ENCODE measurements at regions not wholly inside any gene's neighbourhood (a gene's known extent, or its start where the extent isn't known, plus 50 kb on each side); places are given as distances from the start of the nearest gene placed in this dataset.

DNA sequence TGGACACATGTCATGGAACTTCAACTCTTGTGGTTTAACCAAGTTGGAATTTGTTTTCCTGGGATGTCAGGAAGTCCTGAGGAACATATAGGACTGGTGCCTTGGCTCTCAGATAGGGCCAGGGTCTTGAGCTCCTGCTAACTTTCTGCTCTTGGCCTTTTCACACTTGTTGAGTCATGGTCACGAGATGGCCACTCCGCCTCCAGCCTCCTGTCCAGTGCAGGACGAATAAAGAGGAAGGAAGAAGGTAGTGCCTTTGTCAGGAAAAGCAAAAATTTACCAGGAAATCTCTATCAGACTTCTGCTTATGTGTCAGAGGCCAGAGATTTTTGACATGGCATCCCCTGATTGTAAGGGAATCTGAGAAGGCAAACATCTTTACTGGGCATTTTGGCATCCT is 89.1 kb upstream of the ARHGAP20 start:
- Histone ChIP-seq H3K27me3 (no peaks in the 10 kb centered on the region), H3K27ac (no peak overlapping the region), H3K9me3 (no peaks in the 10 kb centered on the region), H3K4me3 (no peak overlapping the region), H3K4me1 (no peaks in the 10 kb centered on the region), H3K9ac (ENCODE audit: low read depth in 2 of 2, low read length in 2 of 2) (no peak overlapping the region), H3K36me3 (no peaks in the 10 kb centered on the region)
- TF ChIP-seq, protein P1, sequence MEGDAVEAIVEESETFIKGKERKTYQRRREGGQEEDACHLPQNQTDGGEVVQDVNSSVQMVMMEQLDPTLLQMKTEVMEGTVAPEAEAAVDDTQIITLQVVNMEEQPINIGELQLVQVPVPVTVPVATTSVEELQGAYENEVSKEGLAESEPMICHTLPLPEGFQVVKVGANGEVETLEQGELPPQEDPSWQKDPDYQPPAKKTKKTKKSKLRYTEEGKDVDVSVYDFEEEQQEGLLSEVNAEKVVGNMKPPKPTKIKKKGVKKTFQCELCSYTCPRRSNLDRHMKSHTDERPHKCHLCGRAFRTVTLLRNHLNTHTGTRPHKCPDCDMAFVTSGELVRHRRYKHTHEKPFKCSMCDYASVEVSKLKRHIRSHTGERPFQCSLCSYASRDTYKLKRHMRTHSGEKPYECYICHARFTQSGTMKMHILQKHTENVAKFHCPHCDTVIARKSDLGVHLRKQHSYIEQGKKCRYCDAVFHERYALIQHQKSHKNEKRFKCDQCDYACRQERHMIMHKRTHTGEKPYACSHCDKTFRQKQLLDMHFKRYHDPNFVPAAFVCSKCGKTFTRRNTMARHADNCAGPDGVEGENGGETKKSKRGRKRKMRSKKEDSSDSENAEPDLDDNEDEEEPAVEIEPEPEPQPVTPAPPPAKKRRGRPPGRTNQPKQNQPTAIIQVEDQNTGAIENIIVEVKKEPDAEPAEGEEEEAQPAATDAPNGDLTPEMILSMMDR (IDR thresholded peaks at IDR 0.05): no peak
- intact Hi-C loops (cut with DNase I): no loop called here
- no peak for DNase-seq

DNA sequence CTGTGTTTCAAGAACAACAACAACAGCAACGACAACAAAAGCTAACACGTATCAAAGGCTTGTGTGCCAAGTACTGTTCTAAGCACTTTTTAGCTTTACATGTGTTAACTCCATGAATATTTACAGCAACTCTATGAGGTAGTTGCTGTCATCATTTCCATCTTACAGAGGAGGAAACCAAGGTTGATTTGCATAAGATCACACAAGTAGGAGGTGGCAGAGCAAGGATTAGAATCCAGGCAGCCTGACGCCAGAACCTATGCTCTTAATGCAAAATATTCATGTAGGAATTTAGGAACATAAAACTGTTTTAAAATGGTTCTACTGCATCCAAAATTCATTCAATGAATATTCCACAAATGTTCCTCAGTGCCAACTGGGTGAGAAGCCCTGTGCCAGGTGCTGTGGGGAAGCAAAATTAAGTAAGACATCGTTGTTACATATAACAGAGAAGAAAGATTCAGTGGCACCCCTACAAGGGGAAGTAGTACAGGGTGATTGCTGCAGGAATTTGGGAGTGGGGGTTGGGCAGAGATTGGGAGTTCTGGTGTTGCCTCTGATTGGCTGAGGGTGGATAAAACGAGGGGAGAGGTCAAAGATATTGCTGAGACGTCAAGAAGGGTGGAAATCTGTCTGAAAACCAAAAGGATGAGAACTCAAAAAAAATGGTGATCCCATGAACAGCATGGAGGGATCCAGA is 86.1 kb upstream of the ARHGAP20 start:
- Histone ChIP-seq H3K27me3 (no peaks in the 10 kb centered on the region), H3K4me3 (no peak overlapping the region), H3K27ac (no peak overlapping the region), H3K9ac (ENCODE audit: low read depth in 2 of 2, low read length in 2 of 2) (no peak overlapping the region), H3K4me1 (no peaks in the 10 kb centered on the region), H3K36me3 (no peaks in the 10 kb centered on the region), H3K9me3 (no peaks in the 10 kb centered on the region)
- DNase-seq: no peak
- TF ChIP-seq, protein P1 (IDR thresholded peaks at IDR 0.05): no peak
- intact Hi-C loops (cut with DNase I): no loop called here

DNA sequence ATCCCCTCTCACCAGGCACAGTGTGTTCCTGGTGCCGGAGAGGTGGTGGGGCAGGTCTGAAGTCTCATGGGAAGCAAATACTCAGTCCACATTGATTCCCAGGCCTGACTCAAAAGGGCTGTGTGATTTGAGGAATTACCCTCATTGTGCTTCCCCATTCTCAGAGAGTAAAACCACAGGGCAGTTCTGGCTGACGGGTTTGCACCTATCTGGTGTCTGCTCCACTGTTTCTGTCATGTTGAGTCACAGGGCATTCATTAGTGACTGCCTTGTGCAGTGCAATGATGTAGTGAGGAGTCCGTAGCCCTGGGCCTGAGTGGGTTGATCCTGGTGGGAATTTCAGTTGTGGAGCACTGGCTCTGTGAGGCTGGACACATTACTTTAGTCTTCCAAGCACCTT is 85.2 kb upstream of the ARHGAP20 start:
- DNase-seq: no peak
- intact Hi-C loops (cut with DNase I): no loop called here

DNA sequence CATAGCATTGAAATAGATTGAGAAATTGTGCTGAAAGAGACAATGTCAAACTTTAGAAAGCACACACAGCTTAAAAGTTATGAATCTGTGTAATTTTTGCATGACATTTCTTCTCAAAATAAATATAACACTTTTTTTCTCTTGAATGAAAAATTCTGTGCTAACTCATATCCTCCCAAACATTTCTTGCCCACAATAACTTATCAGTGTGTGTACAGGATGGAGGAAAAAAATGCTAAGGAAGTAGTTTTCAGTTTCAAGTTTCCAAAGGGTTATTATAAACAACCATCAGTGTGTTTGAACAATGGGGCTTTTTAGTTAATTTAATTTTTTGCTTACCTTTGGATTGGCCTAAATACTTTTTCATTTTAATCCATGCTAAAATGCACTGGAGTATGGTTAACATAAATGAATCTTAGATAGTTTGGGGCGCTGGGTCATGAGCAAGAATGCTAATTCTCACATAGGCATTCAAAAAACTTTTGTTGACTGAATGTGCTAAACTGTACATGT is 82.9 kb upstream of the ARHGAP20 start:
- TF ChIP-seq, protein P1 (IDR thresholded peaks at IDR 0.05): no peak
- Histone ChIP-seq H3K27ac (no peak overlapping the region), H3K9ac (ENCODE audit: low read depth in 2 of 2, low read length in 2 of 2) (no peak overlapping the region), H3K36me3 (no peaks in the 10 kb centered on the region), H3K4me1 (no peaks in the 10 kb centered on the region), H3K9me3 (no peaks in the 10 kb centered on the region), H3K4me3 (no peak overlapping the region), H3K27me3 (no peaks in the 10 kb centered on the region)
- intact Hi-C loops (cut with DNase I): no loop called here
- DNase-seq: no peak

More for the DNA sequence above, 85.2 kb upstream of the ARHGAP20 start:
- Histone ChIP-seq H3K27me3 (no peaks in the 10 kb centered on the region), H3K9ac (ENCODE audit: low read depth in 2 of 2, low read length in 2 of 2) (no peak overlapping the region), H3K27ac (no peak overlapping the region), H3K4me3 (no peak overlapping the region), H3K4me1 (no peaks in the 10 kb centered on the region), H3K9me3 (no peaks in the 10 kb centered on the region), H3K36me3 (no peaks in the 10 kb centered on the region)
- TF ChIP-seq, protein P1 (IDR thresholded peaks at IDR 0.05): no peak

DNA sequence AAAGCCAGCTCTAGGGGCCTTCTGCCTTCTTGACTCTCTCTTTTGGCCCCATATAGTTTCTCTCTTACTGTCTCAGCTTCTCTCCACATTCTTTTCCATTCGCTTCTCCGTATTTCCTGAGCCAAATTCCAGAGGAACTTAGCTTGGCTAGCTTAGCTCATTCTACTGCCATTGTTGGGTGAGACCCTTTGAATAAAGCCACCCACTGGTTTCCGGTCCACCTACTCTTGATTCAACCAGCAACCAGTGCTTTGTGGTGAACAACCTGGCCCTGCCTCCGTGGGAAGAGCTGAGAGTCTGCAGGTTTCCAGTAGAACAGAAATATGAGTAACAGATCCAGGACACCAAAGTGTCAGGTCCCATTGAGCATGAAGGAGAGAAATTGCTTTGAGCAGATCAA is 81.3 kb upstream of the ARHGAP20 start:
- Histone ChIP-seq H3K4me1 (no peaks in the 10 kb centered on the region), H3K9ac (ENCODE audit: low read depth in 2 of 2, low read length in 2 of 2) (no peak overlapping the region), H3K27ac (no peak overlapping the region), H3K4me3 (no peak overlapping the region), H3K36me3 (no peaks in the 10 kb centered on the region), H3K9me3 (no peaks in the 10 kb centered on the region), H3K27me3 (no peaks in the 10 kb centered on the region)
- TF ChIP-seq, protein P1 (IDR thresholded peaks at IDR 0.05): no peak
- no peak for DNase-seq
- intact Hi-C loops (cut with DNase I): no loop called here
